Testis (tissue), 2 donors: ENCODE measurements at regions not wholly inside any gene's neighbourhood (a gene's known extent, or its start where the extent isn't known, plus 50 kb on each side); places are given as distances from the start of the nearest gene placed in this dataset.

Source experiments
- POLR2A ChIP-seq: fragments of 450-650 bp; IDR thresholded peaks from one replicate; pipeline ENCODE4 v1.6.1; 2017; ENCODE audit warnings: antibody characterized with exemption, mild to moderate bottlenecking, moderate library complexity
- TF ChIP-seq, protein P1 (sequence below), 3 experiments: fragments of 450-650 bp in 2 of 3; fragments of 200-600 bp in 1 of 3; sonication (generic) in 1 of 3; IDR thresholded peaks; one replicate each; pipeline ENCODE4 v1.5.1; 2016 to 2019; ENCODE audit warnings: antibody characterized with exemption in 3 of 3, mild to moderate bottlenecking in 2 of 3, moderate library complexity in 1 of 3

DNA sequence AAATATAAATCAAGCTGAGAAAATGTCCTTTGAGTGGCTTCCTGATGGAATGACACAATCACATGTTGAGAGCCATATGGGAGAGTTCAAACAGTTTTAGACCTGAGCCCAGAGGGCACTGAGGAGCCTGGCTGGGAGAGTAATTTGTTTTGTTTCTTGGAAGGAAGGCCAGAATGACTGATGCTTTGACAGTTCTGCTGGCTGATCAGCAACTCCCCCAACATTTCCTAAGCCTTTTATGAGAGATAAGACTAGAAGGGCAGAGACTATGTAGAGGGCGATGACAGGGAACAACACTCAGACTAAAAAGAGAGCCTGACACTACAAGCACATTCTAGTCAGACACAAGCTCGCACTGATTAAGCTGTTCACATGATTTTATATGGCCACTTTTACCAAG is 169.2 kb downstream of the COX7C start:
- TF ChIP-seq, protein P1, sequence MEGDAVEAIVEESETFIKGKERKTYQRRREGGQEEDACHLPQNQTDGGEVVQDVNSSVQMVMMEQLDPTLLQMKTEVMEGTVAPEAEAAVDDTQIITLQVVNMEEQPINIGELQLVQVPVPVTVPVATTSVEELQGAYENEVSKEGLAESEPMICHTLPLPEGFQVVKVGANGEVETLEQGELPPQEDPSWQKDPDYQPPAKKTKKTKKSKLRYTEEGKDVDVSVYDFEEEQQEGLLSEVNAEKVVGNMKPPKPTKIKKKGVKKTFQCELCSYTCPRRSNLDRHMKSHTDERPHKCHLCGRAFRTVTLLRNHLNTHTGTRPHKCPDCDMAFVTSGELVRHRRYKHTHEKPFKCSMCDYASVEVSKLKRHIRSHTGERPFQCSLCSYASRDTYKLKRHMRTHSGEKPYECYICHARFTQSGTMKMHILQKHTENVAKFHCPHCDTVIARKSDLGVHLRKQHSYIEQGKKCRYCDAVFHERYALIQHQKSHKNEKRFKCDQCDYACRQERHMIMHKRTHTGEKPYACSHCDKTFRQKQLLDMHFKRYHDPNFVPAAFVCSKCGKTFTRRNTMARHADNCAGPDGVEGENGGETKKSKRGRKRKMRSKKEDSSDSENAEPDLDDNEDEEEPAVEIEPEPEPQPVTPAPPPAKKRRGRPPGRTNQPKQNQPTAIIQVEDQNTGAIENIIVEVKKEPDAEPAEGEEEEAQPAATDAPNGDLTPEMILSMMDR (IDR thresholded peaks at IDR 0.05) = no peak
- no peak for TF ChIP-seq POLR2A
